ENCODE measurements at regions not wholly inside any gene's neighbourhood (a gene's known extent, or its start where the extent isn't known, plus 50 kb on each side); places are given as distances from the start of the nearest gene placed in this dataset.
"Not testable (repeated sequence)": the region's sequence is repeated elsewhere in the genome, so short reads cannot be mapped to it uniquely, and the experiment has no call there.

DNA sequence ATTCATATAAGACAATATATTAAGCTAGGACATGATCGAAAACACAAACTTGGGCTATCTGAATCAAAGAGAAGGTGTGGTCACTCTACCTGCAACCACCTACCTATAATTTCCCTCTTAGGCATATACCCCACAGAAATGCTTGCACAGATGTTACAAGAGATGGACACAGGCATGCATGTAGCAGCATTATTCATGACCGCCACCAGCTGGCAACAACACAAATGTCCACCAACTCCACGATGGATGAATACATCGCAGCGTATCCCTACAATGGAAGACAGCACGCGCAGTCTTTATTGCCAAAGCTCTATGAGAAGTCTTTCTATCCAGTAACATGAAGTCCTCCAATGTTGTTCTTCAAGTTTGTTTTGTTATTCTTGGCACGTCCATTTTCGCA lies 90.8 kb downstream of the ARL4C start:
- no peak for DNase-seq (ENCODE audit: low read depth)

DNA sequence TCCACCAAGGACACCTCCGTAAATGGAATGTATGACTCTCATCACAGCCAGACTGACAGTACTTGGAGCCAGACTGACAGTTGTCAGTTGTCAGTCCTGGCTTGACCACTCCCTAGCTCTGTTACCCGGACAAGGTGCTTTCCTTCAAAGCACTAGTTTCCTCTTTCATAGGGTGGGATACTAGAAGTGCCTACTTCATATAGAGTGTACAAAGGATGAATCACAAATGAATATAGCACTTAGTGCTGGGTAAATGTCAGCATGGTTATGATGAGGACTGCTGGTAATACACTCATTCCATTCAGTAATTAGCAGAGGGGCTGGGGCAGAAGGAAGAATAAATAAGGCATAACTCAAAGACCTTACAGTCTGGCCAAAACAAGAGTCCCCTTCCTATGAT lies 91.4 kb downstream of the ARL4C start:
- no peak for DNase-seq (ENCODE audit: low read depth)

DNA sequence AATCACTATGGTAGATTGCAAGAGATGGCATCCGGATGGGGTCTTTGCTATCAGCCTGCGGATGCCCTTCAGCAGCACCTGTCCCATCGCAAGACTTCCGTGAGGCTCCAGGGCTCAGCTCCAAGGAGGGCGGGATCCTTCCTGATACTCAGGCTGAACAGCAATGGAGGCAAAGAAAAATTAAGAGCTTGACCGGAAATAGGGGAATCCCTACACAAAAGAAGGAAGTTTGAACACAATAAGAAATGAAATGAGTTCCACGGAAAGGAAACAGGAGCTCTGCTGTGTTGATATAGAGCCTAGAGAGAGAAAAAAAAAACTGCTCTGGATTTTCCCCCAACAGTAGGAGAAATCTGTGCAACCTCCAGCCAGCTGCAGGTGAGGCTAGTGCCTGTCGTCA lies 91.9 kb downstream of the ARL4C start:
- DNase-seq (ENCODE audit: low read depth) = no peak

DNA sequence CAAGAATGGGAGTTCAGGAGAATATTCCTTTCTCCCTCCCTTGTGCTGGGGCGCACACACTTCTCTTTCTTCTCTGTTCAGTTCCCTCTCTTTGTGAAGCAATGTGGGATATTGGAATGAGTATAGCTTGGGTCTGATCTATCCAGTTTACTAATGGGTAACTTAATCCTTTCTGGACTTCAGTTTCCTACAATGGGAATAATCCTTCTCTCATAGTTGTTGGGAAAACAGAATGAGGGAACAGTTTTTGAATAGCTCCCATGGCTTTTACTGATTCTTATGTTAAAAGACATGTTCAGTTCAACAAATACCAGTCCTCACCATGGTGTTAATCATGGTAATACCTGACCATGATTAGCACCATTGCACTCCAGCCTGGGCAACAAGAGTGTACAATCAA lies 93.1 kb downstream of the ARL4C start:
- DNase-seq (ENCODE audit: low read depth) = no peak

DNA sequence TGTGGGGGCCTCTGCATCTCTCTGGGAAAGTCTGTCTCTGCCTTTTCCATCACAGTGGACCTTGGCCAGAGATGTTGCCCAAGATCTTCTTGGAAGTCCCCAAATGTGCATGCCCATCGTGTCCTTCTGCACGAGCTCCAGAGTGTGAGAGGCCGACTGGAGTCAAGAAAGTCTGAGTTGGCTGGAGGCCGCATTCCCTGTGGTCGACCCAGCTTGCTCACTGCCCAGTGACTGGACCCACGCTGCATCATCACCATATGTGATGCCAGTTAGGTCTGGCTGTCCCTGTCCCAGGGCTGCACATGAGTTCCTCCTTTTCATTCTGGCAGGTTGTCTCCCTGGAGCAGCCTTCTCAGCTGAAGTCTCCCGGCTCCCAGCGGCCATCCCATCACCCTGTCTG lies 93.8 kb downstream of the ARL4C start:
- DNase-seq (ENCODE audit: low read depth) = no peak

DNA sequence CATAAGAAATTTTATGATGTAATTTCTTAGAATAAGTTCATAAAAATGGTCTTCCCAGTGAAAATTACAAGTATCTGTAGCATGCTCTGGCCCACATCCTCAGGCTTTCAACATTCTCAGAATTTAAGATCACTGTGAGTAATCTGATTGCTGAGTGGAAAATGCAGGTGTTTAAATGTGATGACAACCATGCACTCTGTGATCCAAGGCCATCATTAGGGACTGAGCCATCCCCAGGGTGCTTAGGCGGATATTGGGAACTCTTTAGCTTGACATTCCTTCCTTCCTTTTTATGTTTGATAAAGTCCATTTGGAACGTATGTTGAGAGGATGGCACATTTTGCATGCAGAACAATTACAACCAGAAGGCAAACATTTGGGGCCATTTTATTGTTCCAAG lies 95.5 kb downstream of the ARL4C start:
- no peak for DNase-seq (ENCODE audit: low read depth)

DNA sequence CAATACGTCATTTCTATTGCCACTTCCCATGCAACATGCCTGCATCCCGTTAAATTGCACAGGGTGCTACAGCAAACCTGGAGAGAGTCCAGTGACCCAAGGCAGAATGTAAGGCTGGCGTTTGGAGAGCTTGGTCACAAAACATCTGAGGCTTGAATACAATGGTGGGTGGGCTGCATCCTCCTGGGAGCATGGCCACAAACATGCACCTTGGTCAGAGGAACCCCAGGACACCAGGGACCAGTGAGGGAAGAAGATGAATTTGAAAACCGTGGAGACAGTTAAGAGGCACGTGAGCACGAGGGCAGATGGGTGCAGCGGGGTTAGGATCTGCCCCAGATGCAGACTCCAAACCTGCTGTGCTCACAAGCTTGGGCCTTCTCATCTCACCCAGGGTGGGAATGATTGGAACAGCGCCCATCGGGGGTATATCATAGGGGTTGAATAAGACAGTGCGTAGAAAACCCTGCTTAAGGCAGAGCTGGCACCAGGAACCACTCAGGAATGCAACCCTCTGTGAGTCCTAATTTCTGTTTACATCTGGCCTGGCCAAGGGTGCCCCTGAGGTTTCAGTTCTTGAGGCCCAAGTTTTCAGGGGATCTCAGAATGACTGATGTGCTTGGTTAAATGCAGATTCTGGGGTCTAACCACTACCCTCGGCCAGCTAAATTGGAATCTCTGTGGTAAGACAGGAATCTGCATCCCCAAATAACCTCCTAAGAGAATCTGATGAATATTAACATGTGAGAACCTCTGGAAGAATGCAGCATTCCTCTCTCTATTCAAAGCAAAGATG lies 97.2 kb downstream of the ARL4C start:
- DNase-seq (ENCODE audit: low read depth) = no peak

DNA sequence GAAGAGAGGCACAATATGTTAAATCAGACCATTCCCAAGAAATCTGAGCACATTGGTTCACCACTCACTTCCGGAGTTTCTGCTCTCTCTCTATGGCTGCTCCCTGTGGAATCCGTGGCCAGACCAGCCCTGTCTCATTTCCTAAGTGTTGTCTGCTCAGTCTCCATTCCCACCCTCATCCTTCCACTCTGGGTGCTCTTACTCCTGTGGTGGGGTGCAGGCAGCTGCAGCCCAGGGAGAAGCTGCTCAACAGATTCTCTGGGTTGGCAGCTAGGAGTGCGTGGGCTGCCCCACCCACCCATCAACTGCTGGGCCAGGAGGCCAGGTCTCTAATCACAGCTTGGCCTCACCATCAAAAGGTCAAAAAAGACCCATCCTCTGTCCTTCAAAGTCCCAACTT lies 98.3 kb downstream of the ARL4C start:
- no peak for DNase-seq (ENCODE audit: low read depth)

DNA sequence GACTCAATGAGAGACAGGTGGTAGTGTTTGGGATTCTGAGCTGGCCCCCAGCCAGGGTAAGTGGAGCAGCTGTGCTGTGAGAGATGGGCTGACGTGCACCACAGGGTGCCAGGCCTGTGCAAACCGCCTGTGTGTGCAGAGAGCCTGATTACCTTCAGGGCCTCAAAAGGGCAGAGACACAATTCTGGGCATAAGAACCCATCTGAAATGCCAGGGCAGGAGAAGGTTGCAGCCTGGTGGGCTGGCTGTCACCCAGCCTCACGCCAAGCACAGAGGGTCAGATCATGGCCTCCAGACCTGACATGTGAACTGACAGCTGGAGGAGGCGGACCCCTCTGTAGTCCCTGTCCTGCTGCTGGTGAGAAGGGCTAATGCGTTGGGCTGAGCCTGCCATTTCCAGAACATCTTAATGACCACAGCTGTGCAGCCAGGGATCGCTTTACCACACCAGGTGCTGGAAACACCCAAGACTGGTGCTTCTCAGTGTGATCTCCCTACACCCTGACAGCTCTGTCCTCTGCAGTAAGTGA lies 100.9 kb downstream of the ARL4C start:
- DNase-seq (ENCODE audit: low read depth) = no peak

DNA sequence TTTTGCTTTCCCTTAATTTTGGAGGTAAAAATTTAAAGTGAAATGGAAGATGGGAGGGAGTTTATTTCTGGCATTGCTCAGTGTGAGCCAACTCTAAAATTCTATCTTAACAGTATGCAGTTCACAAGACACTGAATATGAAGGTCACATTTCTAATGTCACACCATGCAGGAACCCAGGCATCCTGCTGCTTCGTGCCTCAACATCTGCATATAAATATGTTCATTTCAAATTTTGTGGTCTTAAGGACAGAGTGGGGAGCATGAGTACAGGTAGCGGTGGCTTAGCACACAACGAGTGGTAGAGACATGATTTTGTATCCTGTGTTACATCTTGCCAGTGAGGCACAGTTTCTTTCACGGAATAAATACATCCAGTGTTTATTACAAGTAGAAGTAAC lies 102.4 kb downstream of the ARL4C start:
- no peak for DNase-seq (ENCODE audit: low read depth)

DNA sequence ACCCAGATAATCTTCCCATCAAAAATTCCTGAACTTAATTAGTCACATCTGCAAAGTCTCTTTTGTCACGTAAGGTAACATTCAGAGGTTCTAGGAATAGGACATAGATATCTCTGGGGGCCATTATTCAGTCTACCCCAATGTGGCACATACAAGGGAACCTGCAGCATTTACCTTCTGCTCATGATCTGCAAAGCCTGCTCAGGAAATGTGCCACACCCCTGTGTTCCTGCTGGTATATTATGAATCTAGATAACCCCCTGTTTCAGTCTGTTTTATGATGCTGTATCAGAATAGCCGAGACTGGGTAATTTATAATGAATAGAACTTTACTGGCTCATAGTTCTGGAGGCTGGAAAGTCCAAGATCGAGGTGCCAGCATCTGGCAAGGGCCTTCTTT lies 103.5 kb downstream of the ARL4C start:
- no peak for DNase-seq (ENCODE audit: low read depth)

DNA sequence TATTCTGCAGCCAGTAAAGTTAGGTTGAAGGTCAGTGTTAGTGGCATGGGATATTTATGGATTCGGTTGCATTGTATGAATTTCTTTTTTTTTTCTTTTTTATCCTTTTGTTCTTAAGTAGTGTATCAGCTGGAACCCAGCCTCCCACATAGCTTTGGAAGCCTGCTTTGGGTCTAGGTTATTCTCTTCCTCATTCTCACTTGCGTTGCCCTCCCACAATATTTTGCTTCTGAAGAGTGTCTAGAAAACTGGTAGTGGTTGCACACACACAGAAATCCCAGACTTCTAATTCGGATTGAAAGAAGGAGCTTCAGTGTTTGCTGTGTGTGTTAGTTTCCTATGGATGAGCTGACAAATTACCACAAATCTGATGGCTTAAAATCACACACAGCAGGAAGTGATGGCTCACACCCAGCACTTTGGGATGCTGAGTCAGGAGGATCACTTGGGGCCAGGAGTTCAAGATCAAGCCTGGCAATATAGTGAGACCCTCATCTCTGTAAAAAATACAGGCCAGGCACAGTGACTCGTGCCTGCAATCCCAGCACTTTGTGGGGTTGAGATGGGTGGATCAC lies 104.8 kb downstream of the ARL4C start:
- DNase-seq (ENCODE audit: low read depth) = no peak

DNA sequence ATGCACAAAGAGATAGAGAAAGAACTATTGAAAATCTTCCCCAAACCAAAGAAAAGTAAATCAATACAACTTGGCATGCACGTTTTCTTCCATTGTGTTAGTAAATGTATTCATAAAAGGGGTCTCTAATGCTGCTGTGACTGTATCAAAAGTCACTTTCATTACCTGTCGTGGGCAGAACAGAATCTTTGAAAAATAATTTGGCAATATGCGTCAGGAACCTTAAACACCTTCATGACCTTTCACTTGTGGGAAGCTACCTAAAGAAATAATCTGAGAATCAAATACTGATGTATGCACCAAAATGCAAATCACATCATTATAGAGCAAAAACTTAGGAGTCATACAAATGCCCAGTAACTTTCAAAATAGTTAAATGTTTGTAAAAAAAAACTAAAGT lies 105.3 kb downstream of the ARL4C start:
- no peak for DNase-seq (ENCODE audit: low read depth)

DNA sequence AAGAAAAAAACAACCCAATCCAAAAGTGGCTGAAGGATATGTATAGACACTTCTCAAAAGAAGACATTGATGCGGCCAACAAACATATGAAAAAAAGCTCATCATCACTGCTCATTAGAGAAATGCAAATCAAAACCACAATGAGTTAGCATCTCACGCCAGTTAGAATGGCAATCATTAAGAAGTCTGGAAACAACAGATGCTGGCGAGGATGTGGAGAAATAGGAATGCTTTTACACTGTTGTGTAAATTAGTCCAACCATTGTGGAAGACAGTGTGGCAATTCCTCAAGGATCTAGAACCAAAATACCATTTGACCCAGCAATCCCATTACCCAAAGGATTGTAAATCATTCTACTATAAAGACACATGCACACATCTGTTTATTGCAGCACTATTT lies 107.2 kb downstream of the ARL4C start:
- not testable (repeated sequence) for DNase-seq (ENCODE audit: low read depth)

DNA sequence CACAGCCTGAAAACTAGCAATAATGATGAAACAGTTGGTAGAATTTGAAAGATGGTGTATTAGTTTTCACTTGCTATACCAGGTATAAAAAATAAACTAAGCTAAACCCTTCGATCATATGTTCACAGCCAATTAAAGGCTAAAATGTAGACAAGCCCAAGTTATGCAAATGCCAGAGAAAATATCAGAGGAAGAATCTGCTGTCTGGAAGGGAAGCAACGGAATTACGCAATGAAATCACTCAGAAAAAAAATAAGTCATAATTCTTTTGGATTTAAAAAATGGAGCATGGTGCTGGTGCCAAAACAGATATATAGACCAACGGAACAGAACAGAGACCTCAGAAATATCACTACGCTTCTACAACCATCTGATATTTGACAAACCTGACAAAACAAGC lies 108.3 kb downstream of the ARL4C start:
- DNase-seq (ENCODE audit: low read depth) = no peak

DNA sequence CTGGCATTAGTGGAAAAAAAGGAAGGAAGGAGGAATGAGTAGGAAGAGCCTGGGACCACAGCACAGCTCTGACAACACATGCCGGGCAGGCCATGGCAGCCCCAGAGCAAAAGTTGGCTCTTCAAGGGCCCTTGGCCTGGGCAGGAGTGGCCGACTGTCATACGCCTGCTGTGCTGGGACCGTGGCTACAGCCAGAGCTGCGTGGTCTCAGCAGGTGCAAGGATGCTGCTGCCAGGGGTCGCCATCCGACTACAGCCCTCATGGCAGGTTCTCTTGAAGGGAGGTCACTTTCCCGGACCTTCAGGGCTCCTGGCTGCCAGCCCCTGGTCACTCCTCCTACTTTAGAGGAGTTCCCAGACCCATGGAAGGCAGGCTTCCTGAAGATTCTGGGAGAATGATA lies 109.9 kb downstream of the ARL4C start:
- DNase-seq (ENCODE audit: low read depth) = no peak

DNA sequence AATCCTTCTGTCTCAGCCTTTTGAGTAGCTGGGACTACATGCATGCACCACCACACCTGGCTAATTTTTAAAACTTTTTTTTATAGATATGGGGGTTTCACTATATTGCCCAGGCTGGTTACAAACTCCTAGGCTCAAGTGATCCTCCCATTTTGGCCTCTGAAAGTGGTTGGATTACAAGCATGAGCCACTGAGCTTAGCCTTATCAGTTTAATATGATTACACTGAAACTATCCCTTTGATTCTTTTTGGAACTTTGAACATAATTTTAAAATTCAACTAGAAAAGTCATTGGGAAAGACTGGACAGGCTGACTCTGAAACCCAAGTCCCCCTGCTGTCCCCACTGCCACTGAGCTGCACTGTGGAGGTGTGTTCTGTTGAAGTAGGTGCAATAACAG lies 114.8 kb downstream of the ARL4C start:
- DNase-seq (ENCODE audit: low read depth) = no peak

DNA sequence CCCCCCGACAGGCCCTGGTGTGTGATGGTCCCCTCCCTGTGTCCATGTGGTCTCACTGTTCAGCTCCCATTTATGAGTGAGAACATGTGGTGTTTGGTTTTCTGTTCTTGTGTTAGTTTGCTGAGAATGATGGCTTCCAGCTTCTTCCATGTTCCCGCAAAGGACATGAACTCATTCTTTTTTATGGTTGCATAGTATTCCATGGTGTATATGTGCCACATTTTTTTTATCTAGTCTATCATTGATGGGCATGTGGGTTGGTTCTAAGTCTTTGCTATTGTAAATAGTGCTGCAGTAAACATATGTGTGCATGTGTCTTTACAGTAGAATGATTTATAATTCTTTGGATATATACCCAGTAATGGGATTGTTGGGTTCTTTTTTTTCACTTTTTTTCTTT lies 117.9 kb downstream of the ARL4C start:
- DNase-seq (ENCODE audit: low read depth) = not testable (repeated sequence)

DNA sequence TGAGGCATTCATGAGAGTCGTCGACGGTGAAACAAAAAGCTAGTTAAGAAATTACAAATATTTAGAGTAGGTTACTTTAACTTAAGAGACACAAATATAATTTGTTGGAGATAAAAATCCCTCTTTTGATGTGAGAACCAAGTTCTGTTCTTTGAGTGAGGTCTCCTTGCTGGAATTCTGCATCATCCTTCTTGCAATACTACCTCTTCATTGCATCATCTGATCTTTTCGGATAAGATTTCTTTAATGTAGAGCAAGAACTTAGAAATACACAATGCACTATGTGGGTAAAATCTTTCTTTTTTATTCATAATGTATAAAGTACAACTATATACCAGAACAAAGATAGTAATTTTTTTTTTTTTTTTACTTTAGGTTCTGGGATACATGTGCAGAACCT lies 118.4 kb downstream of the ARL4C start:
- no peak for DNase-seq (ENCODE audit: low read depth)

DNA sequence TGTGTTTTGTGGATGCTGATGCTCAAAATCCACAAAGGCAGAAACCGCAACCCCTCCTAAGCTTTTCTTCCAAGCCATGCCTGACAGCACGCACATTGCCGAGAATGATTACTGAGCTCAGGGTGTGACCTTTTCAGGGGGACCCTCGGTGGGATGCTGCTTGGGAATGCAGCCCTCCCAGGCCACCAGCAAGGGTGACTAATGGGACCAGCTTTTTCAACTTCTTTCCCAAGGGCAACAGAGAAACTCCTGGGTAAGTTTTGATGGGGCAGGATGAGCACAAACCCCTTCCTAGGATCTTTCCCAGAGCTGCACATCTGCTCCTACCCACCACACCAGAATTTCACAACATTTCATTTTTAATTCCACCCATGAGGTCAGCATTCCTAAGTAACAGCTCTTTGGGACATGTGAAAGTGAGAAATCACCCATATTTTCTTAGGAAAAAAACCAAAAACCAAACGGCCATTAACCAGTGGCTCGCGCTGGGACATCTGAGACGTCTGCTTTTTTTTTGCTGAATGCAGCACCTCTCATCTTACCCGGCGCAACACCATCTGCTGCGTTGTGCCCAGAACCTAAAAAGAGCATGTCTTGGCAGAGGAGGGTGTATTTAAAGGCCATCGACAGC lies 119.0 kb downstream of the ARL4C start:
- no peak for DNase-seq (ENCODE audit: low read depth)

DNA sequence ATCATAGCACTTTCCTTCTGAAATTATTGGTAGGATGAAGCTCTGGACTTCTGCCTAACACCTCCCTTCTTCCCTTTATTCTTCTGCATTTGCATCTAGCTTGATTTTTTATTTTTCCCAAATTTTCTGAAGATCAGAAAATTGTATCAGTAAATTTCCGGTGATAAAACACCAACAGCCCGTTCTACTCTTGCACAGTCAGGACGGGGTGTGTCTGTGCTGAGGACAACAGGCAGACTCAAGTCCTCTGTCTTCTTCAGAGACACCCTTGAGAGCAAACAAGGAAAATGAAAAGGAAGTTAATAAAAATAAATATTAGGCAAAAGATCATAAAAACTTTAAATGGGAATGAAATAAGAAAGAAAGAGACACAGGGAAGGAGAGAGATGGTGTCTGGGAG lies 120.7 kb downstream of the ARL4C start:
- no peak for DNase-seq (ENCODE audit: low read depth)

DNA sequence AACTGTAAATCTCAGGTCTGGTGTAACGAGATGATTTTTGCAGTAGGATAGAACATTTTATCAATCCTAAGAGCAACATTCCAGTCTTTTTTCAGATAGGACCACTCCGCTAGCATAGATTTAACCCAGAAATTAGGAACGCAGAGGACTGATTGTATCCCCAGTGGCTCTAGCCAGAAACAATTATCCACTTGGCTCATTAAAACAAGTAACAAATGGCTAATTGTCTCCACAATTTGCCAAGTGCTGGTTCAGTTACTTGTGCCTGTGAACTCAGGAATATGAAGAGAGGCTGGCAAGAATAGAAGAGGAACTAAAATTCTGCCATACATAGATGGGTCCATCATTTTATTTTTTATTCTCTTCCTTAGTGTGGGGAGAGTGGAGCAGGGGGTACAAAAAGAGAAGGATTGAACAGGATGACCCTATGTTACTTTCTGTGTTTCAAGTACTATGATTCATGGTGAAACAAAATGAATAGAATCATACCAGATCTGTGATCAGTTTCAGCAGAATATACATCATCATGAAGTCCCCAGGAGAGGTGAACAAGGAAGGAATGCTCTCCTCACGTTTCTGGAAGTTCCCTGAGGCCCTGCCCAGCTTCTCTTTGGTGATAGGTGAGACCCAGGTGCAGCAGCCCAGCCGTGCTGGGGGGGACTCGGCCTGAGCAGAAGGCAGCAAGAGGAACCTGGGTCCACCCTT lies 121.6 kb downstream of the ARL4C start:
- no peak for DNase-seq (ENCODE audit: low read depth)

DNA sequence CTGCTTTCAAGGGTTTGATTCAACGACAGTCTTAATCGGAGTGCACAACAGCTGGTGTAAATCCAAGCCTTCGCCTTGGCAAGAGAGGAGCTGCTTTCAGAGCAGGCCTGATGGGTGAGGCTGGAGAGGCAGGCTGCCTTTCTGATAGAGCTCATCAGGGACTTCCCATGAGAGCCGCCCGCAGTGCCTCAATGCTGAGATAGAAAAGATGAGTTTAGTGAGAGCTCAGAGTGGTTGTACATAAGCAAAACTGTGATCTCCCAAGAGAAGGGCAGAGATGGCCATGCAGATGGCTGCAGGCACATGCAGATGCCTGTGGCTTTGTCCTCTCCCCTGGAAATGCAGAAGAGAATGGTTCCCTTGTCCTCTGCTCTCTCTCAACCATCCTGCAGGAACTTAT lies 122.1 kb downstream of the ARL4C start:
- no peak for DNase-seq (ENCODE audit: low read depth)

Data from T-helper 22 cell (primary cell).